GM21423 (cell line): ENCODE measurements at regions not wholly inside any gene's neighbourhood (a gene's known extent, or its start where the extent isn't known, plus 50 kb on each side); places are given as distances from the start of the nearest gene placed in this dataset.
"Not testable (repeated sequence)": the region's sequence is repeated elsewhere in the genome, so short reads cannot be mapped to it uniquely, and the experiment has no call there.

ENCODE experiments used
- ATAC-seq: cut with Tn5 transposase; IDR thresholded peaks from one replicate; pipeline ENCODE4 v1.9.1; 2021; ENCODE audit warnings: mild to moderate bottlenecking, moderate library complexity; ENCODE audit not compliant: unreplicated experiment

DNA sequence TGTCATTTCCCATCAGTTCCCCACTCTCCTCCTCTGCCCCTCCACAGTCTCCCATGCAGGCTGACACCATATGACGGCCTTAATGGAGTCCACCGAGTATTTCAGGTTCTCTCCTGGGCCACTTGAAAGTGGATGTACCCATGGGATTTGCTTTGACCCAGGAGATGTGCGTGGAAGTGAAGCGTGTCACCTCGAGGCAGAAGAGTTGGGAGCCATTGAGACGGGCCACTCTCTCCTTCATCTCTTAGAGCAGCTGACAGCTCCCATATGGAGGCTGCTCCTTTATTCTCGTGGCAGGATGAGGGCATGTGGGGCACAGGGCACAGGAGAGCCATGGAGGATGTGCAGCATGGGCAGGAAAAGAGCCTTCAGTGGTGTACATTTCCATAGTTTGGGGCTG, 144.7 kb upstream of the CRYM start:
- ATAC-seq, result not testable (repeated sequence)

DNA sequence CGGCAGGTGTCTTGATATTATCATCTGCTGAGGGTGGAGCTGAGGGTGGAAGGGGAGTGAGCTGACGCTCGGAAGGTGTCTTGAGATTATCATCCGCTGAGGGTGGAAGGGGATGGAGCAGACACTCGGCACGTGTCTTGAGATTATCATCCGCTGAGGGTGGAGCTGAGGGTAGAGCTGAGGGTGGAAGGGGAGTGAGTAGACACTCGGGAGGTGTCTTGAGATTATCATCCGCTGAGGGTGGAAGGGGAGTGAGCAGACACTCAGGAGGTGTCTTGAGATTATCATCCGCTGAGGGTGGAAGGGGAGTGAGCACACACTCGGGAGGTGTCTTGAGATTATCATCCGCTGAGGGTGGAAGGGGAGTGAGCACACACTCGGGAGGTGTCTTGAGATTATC, 126.6 kb upstream of the CRYM start:
- ATAC-seq, result not testable (repeated sequence)

DNA sequence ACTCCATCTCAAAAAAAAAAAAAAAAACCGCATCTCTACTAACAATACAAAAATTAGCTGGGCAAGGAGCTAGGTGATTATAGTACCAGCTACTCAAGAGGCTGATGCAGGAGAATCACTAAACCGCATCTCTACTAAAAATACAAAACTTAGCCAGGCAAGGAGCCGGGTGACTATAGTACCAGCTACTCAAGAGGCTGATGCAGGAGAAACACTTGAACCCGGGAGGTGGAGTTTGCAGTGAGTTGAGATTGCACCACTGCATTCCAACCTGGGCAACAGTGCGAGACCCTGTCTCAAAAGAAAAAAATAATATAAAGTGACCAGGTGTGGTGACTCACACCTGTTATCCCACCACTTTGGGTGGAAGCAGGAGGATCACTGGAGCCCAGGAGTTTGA, 119.8 kb upstream of the CRYM start:
- ATAC-seq, result not testable (repeated sequence)

DNA sequence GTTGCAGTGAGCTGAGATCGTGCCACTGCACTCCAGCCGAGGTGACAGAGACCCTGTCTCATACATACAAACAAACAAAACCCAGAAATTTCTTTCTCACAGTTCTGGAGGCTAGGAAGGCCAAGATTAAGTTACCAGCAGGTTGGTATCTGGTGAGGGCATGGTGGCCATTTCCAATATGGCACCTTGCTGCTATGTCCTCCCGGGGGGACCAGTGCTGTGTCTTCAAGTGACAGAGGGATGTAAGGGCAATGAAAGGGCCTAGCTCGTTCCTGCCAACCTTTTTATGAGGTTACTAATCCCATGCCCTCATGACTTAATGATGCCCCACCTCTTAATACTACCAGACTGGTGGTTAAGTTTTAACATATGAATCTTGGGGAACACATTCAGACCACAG, 118.5 kb upstream of the CRYM start:
- not testable (repeated sequence) for ATAC-seq

DNA sequence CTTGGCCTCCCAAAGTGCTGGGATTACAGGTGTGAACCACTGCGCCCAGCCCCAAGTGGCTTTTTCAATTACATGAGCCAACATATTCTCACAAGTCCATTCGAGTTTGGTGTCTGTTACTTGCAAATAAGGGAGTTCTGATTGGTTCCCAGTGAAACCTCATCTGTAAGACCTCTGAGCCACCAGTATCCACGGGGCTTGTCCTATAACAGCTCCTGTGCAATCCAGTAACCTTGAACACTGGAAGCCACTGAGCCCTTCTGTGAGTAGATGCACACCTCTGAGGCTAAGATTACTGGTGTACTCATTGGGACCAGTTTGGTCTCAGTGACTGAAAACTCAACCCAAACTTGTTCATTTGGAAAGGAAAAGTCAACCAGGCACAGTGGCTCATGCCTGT, 112.5 kb upstream of the CRYM start:
- not testable (repeated sequence) for ATAC-seq

DNA sequence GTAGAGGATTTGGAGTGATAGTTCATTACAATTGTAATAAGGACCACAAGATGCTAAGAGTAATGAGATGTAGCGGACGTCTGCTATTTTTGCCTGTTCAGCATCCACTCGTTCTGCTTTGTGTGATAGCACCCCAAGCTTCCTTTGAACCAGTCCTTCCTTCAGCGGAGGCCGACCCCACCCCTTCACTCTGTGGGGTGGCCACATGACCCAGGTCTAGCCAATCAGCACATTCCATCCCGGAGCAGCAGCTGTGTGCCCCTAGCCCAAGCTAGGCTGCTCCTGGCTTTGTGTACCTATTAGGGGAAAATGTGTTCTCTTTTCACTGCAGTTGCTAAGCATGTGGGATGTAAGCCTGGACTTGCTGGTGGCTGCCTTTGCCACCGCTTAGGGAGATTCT, 111.8 kb upstream of the CRYM start:
- not testable (repeated sequence) for ATAC-seq

DNA sequence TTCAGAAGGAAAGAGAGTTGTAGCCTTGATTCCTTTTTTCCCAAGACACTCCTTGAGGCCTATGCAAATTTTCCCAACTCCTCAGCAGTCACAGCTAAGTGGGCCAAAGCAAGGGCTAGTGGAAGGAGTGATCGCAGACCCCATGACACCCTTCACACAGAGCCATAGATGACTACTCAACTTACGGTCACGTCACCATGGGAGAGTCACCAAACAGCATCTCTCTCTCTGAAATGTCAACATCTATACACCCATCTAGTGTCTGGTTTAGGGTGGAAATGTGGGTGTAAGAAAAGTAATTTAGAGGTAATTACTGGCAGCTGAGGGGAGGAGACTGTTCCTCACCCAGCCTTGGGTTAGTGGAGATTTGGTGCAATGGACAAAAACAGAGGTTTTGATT, 109.7 kb upstream of the CRYM start:
- not testable (repeated sequence) for ATAC-seq

DNA sequence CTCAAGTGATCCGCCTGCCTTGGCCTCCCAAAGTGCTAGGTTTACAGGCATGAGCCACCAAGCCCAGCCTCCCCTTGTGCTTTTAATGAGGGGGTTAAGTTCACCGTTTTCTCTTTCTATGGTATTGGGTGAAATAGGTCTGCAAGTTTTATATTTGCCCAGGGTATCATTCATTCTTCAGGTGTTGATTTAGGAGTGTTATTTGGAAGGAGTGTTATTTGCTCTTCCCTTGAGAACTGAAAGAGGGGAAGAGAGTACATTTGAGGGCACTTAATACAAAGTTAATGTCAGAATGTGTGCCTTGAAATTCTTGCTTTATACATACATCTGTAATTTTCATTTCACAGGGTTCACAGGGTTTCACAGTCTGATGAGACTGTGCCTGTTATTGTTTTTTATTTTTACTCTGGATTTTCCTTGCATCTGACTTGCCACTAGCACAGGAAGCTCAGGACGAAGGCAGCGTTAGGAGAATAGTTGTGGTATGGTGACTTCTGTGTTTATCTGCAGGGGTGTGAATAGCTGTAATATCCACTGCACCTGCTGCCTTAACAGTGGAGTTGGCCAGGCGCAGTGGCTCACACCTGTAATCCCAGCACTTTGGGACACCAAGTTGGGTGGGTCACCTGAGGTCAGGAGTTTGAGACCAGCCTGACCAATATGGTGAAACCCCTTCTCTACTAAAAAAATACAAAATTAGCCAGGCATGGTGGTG, 108.3 kb upstream of the CRYM start:
- ATAC-seq, result not testable (repeated sequence)

DNA sequence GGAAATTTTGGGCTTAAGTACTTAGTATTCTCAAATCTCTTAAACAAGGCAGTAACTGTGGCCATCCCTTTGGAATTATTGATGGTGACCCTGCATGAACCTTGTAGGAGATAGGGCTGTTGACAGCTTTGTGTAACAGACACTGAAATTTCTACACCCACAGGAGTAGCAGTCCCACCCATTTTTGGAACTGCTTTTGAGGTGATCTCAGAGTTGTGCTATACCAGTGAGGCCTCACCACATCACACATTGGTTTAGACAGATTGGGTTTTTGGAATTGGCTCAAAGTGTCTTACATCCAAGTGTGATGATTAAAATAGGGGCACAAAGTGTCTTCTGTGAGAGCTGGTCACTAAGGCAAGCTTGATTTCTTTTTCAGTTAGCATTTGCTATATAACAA, 105.6 kb upstream of the CRYM start:
- not testable (repeated sequence) for ATAC-seq

DNA sequence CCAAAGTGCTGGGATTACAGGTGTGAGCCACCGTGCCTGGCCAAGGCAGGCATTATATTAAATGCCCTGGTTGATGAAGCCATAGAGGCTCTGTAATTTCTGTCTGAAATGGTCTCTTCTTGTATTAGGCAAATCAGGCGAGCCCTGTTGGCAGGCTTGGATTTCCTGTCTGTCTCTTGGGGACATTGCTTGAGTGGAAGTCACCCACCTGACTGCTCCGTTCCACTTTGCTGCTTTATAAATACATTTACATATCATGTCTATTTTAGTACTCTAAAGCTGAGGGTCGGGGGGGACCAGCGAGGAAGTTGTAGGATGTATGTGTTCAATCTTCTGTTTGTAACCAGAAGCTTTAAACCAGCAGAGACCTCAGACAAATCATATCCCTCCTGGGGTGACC, 101.6 kb upstream of the CRYM start:
- ATAC-seq, result peak; percentile 67

DNA sequence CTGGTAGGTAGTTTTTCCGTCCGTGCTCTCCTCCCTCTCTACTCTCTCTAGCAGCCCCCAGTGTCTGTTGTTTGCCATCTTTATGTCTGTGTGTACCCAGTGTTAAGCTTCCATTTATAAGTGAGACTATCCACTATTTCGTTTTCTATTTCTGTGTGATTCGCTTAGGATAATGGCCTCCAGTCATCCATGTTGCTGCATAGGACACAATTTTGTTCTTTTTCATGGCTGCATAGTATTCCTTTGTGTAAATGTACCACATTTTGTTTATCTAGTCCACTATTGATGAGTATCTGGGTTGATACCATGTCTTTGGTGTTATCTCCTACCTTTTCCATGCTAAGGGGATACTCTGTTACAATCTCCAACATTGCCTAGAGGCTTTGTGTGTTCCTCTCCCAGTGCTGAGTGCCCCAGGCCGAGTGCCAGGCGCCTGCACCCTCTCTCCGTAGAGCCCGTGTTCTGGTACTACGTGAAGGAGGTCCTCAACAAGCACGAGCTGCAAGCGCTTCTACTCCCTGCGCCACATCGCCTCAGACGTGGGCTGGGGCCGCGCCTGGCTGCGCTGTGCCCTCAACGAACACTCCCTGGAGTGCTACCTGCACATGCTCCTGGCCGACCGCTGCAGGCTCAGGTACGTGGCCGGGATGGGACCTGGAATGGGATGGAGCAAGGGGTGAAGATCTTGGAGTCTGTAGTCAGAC, 98.3 kb upstream of the CRYM start:
- ATAC-seq, result not testable (repeated sequence)

DNA sequence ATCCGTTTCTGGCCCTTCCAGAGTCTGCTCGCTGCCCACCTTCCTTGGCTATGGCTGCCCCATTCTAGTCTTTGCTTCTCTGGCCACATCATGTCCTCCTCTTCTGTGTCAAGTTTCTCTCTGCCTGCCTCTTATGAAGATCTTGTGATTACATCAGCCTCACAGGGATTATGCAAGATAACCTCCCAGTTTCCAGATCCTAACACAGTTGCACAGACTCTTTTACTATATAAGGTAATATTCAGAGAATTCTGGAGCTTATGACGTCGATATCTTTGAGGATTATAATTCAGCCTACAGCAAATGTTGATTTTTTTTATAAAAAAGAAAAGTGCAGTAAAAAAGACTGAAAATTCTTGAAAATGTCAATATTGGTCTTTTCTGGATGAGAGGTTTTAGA, 97.2 kb upstream of the CRYM start:
- not testable (repeated sequence) for ATAC-seq

DNA sequence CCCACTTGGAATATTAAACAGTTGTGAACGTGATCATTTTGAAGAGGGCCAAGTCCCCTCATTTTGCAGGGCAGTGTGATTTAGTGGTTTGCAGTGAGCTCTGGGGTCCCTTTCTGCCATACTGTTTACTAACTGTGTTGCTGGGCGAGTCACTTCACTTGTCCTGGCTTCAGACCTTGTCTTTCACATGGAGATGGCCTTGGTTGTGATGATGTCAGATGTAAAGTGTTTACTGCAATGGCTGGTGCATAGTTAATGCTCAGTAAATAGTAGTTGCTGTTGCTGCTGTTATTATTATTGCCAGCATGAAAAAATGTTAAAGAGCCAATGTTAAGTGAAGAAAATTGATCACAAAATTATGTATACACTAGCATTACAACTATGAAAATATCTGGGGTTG, 95.4 kb upstream of the CRYM start:
- ATAC-seq, result not testable (repeated sequence)

DNA sequence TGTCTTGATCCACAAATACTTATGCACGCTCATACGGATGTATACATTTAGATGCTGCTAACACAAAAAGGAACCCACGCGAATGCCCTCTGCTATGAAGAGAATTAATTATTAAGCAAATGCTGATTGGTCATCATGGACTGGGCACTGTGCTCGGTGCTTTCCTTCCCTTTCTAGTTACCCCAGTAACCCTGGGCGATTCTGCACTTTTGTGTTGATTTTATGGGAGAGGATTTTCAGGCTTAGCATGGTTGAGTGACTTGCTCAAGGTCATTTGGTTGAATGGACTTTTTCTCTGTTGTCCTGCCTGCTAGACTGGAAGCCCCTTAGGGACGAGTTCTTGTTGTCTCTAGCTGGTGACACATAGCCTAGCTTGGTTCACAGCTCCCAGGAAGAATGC, 94.8 kb upstream of the CRYM start:
- ATAC-seq, result not testable (repeated sequence)

DNA sequence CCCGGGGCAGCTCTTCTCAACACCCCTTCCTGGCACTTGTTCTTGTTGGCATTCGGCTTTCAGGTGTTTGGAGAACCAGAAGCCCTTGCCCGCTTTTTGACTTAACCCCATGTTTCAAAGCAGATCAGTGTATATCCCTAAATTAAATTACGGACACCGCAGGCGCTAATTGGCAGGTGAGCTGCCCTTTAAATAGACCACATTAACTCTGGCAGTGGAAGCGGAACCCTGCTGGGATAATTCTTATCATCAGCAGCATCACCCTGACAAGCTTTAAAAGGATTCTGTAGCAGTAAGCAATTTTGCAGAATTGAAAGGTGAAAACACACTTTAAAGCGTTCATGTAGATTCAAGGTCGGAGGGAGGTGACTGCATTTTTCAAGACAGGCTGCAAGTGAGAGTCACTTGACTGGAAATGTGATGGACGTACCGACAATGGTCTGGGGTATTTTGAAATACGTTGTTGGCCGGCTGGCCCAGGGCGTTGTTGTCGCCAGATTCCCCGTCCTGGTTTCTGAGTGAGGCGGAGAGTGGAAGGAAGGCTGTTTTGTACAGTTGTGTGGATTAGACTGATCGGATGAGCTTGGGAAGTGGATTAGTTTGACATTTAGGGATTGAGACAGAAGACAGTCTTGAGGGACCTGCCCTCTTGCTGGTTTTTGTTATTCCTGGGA, 94.2 kb upstream of the CRYM start:
- not testable (repeated sequence) for ATAC-seq

DNA sequence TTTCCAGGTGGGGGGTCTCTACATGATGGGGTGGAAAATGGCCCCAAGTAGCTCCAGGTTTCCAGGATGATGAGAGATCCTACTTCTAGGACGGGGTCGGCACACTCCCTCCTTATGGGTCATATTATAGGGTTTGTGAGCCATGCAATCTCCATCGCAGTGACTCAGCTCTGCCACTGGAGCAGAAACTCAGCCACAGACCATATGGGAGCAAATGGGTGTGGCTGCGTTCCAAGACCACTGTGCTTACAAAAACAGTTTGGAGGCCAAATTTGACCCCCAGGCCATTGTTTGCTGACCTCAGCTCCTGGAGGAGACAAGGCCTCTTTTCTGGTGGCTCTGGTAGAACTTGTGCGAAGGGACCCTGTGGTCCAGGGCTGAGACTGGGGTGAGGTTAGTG, 92.7 kb upstream of the CRYM start:
- ATAC-seq, result not testable (repeated sequence)

DNA sequence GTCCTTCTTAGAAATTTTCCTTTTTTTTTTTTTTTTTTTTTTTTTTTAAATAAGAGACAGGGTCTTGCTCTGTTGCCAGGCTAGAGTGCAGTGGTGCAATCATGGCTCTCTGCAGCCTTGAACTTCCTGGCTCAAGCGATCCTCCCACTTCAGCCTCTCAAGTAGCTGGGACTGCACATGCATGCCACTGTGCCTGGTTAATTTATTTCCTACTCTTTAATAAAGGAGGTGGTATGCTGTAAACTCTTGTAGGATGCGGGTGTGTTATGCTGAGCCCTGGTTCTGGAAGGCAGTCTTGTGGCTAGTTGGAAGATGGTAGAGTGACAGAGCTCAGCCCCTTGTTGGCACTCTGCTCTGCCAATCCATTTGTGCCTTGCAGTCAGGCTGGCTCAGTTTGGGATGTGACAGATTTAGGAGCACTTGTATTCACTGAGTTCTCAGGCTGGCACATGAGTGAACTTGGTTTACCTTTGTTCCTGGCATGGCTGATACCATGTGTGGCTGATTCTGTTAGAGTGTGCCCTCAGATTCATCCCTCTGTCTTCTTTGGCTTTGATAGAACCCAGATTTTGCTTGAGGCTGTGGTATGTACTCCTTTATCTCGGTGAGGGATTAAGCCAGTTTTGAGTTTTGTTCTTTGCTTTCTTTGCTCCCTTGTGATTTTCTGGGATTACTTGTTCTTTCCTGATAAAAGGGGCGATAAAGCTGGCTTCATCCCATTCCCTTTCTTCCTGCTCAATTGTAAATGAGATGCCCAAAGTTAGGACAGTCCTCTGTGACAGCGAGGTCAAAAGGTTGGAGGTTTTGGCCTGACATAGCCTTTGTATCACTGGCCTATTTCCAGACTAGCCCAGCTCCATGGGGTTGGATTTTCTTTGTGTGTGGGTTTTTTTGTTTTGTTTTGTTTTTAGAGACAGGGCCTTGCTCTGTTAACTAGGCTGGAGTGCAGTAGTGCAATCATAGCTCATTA, 91.2 kb upstream of the CRYM start:
- ATAC-seq, result not testable (repeated sequence)

DNA sequence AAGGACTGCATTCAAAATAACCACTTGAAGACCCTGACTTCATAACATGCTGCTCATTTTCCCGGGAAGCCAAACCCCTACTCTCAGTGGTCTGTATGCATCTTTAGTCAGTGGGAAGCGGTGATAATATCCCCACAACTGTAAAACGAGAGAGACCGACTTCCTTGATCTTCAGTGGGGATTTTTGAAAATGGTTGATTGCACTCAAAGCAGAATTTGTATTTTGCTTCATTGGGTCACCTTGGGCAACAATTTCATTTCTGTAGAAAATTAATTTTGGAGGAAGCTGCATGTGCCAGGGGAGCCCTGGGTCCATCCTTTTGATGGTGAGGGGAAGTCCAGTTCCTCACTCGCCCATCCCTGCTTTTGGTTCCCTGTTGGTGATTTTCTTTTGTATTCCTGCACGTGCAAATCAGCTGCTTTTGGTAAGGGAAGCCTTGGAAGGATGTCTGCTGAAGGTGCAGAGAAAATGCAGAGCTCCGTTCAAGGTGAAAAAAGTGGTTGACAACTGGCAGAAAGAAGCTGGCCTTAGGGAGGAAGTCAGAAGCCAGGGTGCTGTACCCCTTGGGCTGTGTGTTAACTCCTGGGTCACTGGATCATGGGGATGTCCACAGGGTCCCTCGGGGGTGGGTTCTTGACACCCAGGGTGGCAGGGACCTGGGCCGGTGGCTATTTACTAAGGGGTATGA, 89.8 kb upstream of the CRYM start:
- not testable (repeated sequence) for ATAC-seq

DNA sequence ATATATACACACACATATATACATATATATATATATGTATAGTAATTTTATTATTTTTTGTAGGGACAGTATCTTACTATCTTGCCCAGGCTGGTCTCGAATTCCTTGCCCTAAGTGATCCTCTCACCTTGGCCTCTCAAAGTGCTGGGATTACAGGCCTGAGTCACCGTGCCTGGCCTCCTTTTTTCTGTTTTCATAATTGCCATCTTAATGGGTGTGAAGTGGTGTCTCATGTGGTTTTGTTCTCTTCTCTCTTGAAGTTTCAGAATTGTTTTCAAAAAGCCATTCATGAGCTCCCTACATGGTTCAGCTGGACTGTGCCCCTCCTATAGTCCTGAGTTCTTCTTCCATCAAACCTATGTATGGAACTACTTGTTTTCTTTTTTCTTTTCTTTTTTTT, 88.9 kb upstream of the CRYM start:
- not testable (repeated sequence) for ATAC-seq

DNA sequence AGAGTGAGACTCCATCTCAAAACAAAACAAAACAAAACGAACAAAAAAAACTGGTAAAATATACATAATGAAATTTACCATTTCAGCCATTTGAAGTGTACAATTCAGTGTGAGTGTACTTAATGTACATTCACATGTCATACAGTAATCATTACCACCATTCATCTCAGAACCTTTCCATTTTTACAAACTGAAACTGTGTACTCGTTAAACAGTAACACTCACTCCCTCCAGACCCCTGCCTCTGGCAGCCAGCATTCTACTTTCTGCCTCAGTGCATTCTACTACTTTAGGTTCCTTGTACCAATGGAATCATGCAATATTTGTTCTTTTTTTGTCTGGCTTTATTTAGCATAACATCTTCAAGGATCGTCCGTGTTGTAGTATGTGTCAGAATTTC, 87.5 kb upstream of the CRYM start:
- ATAC-seq, result peak; percentile 40
